ENCODE measurements at regions not wholly inside any gene's neighbourhood (a gene's known extent, or its start where the extent isn't known, plus 50 kb on each side); places are given as distances from the start of the nearest gene placed in this dataset.

DNA sequence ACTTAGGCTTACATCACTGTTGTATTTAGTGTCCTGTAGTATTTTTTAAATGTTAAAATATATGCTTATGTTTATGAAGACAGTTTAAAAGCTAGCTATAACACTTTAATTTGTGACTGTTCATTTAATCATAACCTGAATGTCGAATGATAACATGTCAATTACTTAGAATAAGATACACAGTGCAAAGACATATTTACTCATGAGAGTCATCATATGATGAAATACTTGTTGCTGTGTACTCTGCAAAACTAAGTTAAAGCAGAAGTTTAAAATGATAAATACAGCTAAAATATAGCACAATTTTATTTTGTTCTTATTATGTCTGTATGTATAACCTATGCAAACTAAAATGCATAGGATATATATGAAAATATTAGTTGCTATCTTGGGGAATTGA lies 497.4 kb downstream of the FSCB start:
- no CpG with 5 or more reads among the region's 1 CpG for WGBS (ENCODE audit: insufficient coverage)
- CTCF ChIA-PET = no interaction called here
- Histone ChIP-seq H3K4me1 (ENCODE audit: control extremely low read depth in 1 of 4, control insufficient read depth in 4 of 4, insufficient read depth in 4 of 4, low read length in 3 of 4) (no peaks in the 10 kb centered on the region), H3K4me3 (ENCODE audit: control insufficient read depth in 1 of 7, extremely low read depth in 1 of 7, insufficient read depth in 4 of 7, low read depth in 2 of 7, low read length in 6 of 7) (no peak overlapping the region), H3K27ac (ENCODE audit: insufficient read depth in 1 of 2, low read depth in 1 of 2, low read length in 2 of 2, poor library complexity in 1 of 2, severe bottlenecking in 2 of 2) (no peak overlapping the region), H3K36me3 (ENCODE audit: control insufficient read depth in 4 of 4, insufficient read depth in 4 of 4, low read length in 3 of 4) (no peaks in the 10 kb centered on the region), H3K27me3 (replicated peaks in 2 of 5; ENCODE audit: control insufficient read depth in 4 of 5, insufficient read depth in 5 of 5, low read length in 4 of 5) (no peaks in the 10 kb centered on the region), H3K9me3 (ENCODE audit: control extremely low read depth in 1 of 5, control insufficient read depth in 4 of 5, insufficient read depth in 2 of 5, low read depth in 1 of 5, low read length in 4 of 5) (peaks cover 0 to 3% (median 0%) of the 10 kb centered on the region in 5 experiments)
- no peak for DNase-seq
- POLR2A ChIA-PET = no interaction called here

DNA sequence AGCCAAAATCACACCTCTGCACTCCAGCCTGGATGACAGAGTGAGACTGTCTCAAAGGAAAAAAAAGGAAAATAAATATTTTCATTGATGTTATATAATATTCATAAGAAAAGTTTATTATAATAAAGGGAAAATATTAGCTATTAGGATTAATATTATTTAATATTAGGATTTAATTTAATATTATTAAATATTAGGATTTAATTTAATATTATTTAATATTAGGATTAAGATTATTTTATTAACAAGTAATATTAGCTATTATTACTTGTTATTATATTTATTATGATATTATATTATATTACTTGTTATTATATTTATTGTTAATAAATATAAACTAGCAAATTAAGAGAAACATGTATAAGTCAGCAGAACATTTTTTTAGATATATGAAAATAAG lies 518.1 kb downstream of the FSCB start:
- H3K36me3 ChIP-seq (ENCODE audit: control insufficient read depth in 4 of 4, insufficient read depth in 4 of 4, low read length in 3 of 4) = no peaks in the 10 kb centered on the region
- H3K9me3 ChIP-seq (ENCODE audit: control extremely low read depth in 1 of 5, control insufficient read depth in 4 of 5, insufficient read depth in 2 of 5, low read depth in 1 of 5, low read length in 4 of 5) = no peaks in the 10 kb centered on the region
- no peak overlapping the region for H3K4me3 ChIP-seq (ENCODE audit: control insufficient read depth in 1 of 7, extremely low read depth in 1 of 7, insufficient read depth in 4 of 7, low read depth in 2 of 7, low read length in 6 of 7)
- H3K27me3 ChIP-seq (replicated peaks in 2 of 5; ENCODE audit: control insufficient read depth in 4 of 5, insufficient read depth in 5 of 5, low read length in 4 of 5) = no peaks in the 10 kb centered on the region
- no peaks in the 10 kb centered on the region for H3K4me1 ChIP-seq (ENCODE audit: control extremely low read depth in 1 of 4, control insufficient read depth in 4 of 4, insufficient read depth in 4 of 4, low read length in 3 of 4)
- no peak overlapping the region for H3K27ac ChIP-seq (ENCODE audit: insufficient read depth in 1 of 2, low read depth in 1 of 2, low read length in 2 of 2, poor library complexity in 1 of 2, severe bottlenecking in 2 of 2)
- POLR2A ChIA-PET = no interaction called here
- CTCF ChIA-PET = no interaction called here
- DNase-seq = no peak

DNA sequence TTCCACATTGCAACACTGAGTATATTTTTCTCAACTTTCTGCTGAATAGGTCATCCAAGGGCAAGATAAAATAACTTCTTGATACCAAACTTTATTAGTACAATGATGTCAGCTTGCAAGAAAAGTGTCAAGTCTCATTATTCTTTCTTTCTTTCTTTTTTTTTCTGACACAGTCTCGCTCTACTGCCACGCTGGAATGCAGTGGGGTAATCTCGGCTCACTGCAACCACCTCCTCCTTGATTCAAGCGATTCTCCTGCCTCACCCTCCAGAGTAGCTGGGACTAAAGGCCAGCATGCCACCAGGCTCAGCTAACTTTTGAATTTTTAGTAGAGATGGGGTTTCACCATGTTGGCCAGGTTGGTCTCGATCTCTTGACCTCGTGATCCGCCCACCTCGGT lies 523.4 kb downstream of the FSCB start:
- H3K36me3 ChIP-seq (ENCODE audit: control insufficient read depth in 4 of 4, insufficient read depth in 4 of 4, low read length in 3 of 4) = no peaks in the 10 kb centered on the region
- no peaks in the 10 kb centered on the region for H3K4me1 ChIP-seq (ENCODE audit: control extremely low read depth in 1 of 4, control insufficient read depth in 4 of 4, insufficient read depth in 4 of 4, low read length in 3 of 4)
- 92% methylated on average over 7 of the region's 8 CpGs for WGBS (ENCODE audit: insufficient coverage)
- H3K4me3 ChIP-seq (ENCODE audit: control insufficient read depth in 1 of 7, extremely low read depth in 1 of 7, insufficient read depth in 4 of 7, low read depth in 2 of 7, low read length in 6 of 7) = no peak overlapping the region
- H3K27ac ChIP-seq (ENCODE audit: insufficient read depth in 1 of 2, low read depth in 1 of 2, low read length in 2 of 2, poor library complexity in 1 of 2, severe bottlenecking in 2 of 2) = no peak overlapping the region
- H3K27me3 ChIP-seq (replicated peaks in 2 of 5; ENCODE audit: control insufficient read depth in 4 of 5, insufficient read depth in 5 of 5, low read length in 4 of 5) = no peaks in the 10 kb centered on the region
- ChIA-PET CTCF (no interaction called here), POLR2A (no interaction called here)
- DNase-seq = no peak
- H3K9me3 ChIP-seq (ENCODE audit: control extremely low read depth in 1 of 5, control insufficient read depth in 4 of 5, insufficient read depth in 2 of 5, low read depth in 1 of 5, low read length in 4 of 5) = no peaks in the 10 kb centered on the region

DNA sequence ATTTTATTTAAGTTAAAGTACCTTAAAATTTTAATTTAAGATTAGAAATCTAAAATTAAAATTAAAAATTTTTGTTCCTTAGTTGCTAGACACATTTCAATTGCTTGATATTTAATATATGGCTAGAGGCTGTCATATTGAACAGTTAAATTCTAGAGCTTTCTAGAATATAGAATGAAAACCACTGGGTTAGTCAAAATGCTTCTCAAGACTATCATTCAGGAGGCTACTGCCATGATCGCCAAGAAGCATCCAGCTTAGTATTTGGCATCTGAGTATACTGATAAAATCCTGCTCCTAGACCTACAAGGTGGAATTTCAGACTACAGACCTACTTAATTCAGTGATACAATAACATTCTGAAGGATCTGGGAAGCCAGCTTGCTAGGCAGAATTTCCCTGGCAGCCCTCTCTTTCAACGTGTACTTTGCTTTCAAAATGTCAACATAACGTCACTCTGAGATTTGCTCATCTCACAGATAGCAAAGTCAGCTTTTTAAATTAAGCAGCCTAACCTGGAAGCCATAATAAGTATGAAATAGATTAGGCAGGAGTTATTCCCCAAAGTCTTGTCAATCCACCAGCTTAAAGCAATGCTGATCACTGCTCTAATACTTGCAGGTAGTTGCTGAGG lies 525.8 kb downstream of the FSCB start:
- POLR2A ChIA-PET = no interaction called here

DNA sequence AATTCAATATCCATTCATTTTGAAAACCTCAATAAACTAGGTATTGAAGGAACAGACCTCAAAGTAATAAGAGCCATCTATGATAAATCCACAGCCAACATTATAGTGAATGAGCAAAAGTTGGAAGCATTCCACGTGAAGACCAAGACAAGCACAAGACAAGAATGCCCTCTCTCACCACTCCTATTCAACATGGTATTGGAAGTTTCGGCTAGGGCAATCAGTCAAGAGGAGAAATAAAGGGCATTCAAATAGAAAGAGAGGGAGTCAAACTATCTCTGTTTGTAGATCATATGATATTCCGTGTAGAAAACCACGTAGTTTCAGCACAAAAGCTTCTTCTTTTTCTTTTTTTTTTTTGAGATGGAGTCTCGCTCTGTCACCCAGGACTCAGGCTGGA lies 550.3 kb downstream of the FSCB start:
- WGBS (ENCODE audit: insufficient coverage) = 100% methylated on average over 2 of the region's 5 CpGs
- Histone ChIP-seq H3K4me1 (ENCODE audit: control extremely low read depth in 1 of 4, control insufficient read depth in 4 of 4, insufficient read depth in 4 of 4, low read length in 3 of 4) (no peaks in the 10 kb centered on the region), H3K36me3 (ENCODE audit: control insufficient read depth in 4 of 4, insufficient read depth in 4 of 4, low read length in 3 of 4) (no peaks in the 10 kb centered on the region), H3K4me3 (ENCODE audit: control insufficient read depth in 1 of 7, extremely low read depth in 1 of 7, insufficient read depth in 4 of 7, low read depth in 2 of 7, low read length in 6 of 7) (no peak overlapping the region), H3K9me3 (ENCODE audit: control extremely low read depth in 1 of 5, control insufficient read depth in 4 of 5, insufficient read depth in 2 of 5, low read depth in 1 of 5, low read length in 4 of 5) (no peaks in the 10 kb centered on the region), H3K27me3 (replicated peaks in 2 of 5; ENCODE audit: control insufficient read depth in 4 of 5, insufficient read depth in 5 of 5, low read length in 4 of 5) (no peaks in the 10 kb centered on the region), H3K27ac (ENCODE audit: insufficient read depth in 1 of 2, low read depth in 1 of 2, low read length in 2 of 2, poor library complexity in 1 of 2, severe bottlenecking in 2 of 2) (no peak overlapping the region)
- POLR2A ChIA-PET = no interaction called here
- CTCF ChIA-PET = no interaction called here
- no peak for DNase-seq

More for the DNA sequence above, 525.8 kb downstream of the FSCB start:
- H3K4me3 ChIP-seq (ENCODE audit: control insufficient read depth in 1 of 7, extremely low read depth in 1 of 7, insufficient read depth in 4 of 7, low read depth in 2 of 7, low read length in 6 of 7) = no peak overlapping the region
- DNase-seq = no peak
- CTCF ChIA-PET = no interaction called here
- H3K27me3 ChIP-seq (replicated peaks in 2 of 5; ENCODE audit: control insufficient read depth in 4 of 5, insufficient read depth in 5 of 5, low read length in 4 of 5) = no peaks in the 10 kb centered on the region
- no peaks in the 10 kb centered on the region for H3K36me3 ChIP-seq (ENCODE audit: control insufficient read depth in 4 of 4, insufficient read depth in 4 of 4, low read length in 3 of 4)
- no peak overlapping the region for H3K27ac ChIP-seq (ENCODE audit: insufficient read depth in 1 of 2, low read depth in 1 of 2, low read length in 2 of 2, poor library complexity in 1 of 2, severe bottlenecking in 2 of 2)
- H3K9me3 ChIP-seq (ENCODE audit: control extremely low read depth in 1 of 5, control insufficient read depth in 4 of 5, insufficient read depth in 2 of 5, low read depth in 1 of 5, low read length in 4 of 5) = no peaks in the 10 kb centered on the region
- H3K4me1 ChIP-seq (ENCODE audit: control extremely low read depth in 1 of 4, control insufficient read depth in 4 of 4, insufficient read depth in 4 of 4, low read length in 3 of 4) = no peaks in the 10 kb centered on the region
- 100% methylated on average over 1 of the region's 3 CpGs for WGBS (ENCODE audit: insufficient coverage)

DNA sequence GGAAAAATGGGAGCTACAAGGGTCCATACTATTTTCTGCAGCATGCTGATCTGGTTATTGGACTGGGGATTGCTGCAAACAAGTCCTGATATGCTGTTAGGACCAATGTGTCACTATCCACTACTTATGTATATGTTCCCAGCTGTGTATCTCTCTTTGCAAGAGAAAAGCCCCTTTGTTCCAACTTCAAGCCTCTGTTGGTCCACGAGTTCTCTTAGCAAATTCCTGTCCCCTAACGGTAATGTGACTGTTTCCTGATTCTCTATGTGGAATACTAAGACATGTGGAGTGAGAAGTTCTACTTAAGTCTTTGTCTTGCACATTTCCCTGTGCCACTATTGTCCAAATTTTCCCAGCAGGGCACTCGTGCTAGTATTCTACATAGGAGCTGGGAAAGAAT lies 557.7 kb downstream of the FSCB start:
- H3K36me3 ChIP-seq (ENCODE audit: control insufficient read depth in 4 of 4, insufficient read depth in 4 of 4, low read length in 3 of 4) = no peaks in the 10 kb centered on the region
- DNase-seq = no peak
- H3K27me3 ChIP-seq (replicated peaks in 2 of 5; ENCODE audit: control insufficient read depth in 4 of 5, insufficient read depth in 5 of 5, low read length in 4 of 5) = no peaks in the 10 kb centered on the region
- ChIA-PET POLR2A (no interaction called here), CTCF (no interaction called here)
- H3K9me3 ChIP-seq (ENCODE audit: control extremely low read depth in 1 of 5, control insufficient read depth in 4 of 5, insufficient read depth in 2 of 5, low read depth in 1 of 5, low read length in 4 of 5) = no peaks in the 10 kb centered on the region
- WGBS (ENCODE audit: insufficient coverage) = no CpG with 5 or more reads among the region's 3 CpGs
- no peak overlapping the region for H3K4me3 ChIP-seq (ENCODE audit: control insufficient read depth in 1 of 7, extremely low read depth in 1 of 7, insufficient read depth in 4 of 7, low read depth in 2 of 7, low read length in 6 of 7)
- no peaks in the 10 kb centered on the region for H3K4me1 ChIP-seq (ENCODE audit: control extremely low read depth in 1 of 4, control insufficient read depth in 4 of 4, insufficient read depth in 4 of 4, low read length in 3 of 4)
- H3K27ac ChIP-seq (ENCODE audit: insufficient read depth in 1 of 2, low read depth in 1 of 2, low read length in 2 of 2, poor library complexity in 1 of 2, severe bottlenecking in 2 of 2) = no peak overlapping the region

DNA sequence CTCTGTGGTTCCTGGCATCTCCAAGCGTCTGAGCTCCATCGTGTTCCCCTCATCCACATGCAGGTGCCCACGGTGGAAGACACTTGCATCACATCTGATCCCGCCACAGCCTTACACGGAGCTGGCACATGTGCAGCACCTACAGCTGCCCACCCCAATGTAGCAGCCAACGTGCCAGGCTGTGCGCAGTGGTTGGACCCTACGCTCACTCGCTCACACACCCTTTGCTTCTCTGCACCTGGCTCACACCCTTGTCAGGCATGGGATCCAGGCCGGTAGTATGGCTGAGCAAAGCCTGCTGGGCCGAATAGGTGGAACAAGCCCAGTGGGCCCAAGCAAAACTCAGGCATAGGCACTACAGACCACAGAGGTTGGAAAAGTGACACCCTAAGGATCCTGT lies 567.2 kb downstream of the FSCB start:
- ChIA-PET POLR2A (no interaction called here), CTCF (no interaction called here)
- Histone ChIP-seq H3K4me3 (ENCODE audit: control insufficient read depth in 1 of 7, extremely low read depth in 1 of 7, insufficient read depth in 4 of 7, low read depth in 2 of 7, low read length in 6 of 7) (no peak overlapping the region), H3K36me3 (ENCODE audit: control insufficient read depth in 4 of 4, insufficient read depth in 4 of 4, low read length in 3 of 4) (no peaks in the 10 kb centered on the region), H3K27ac (ENCODE audit: insufficient read depth in 1 of 2, low read depth in 1 of 2, low read length in 2 of 2, poor library complexity in 1 of 2, severe bottlenecking in 2 of 2) (no peak overlapping the region), H3K4me1 (ENCODE audit: control extremely low read depth in 1 of 4, control insufficient read depth in 4 of 4, insufficient read depth in 4 of 4, low read length in 3 of 4) (no peaks in the 10 kb centered on the region), H3K9me3 (ENCODE audit: control extremely low read depth in 1 of 5, control insufficient read depth in 4 of 5, insufficient read depth in 2 of 5, low read depth in 1 of 5, low read length in 4 of 5) (no peaks in the 10 kb centered on the region), H3K27me3 (replicated peaks in 2 of 5; ENCODE audit: control insufficient read depth in 4 of 5, insufficient read depth in 5 of 5, low read length in 4 of 5) (no peaks in the 10 kb centered on the region)
- DNase-seq = no peak
- 99% methylated on average over 8 of the region's 11 CpGs for WGBS (ENCODE audit: insufficient coverage)

Measured in common myeloid progenitor, CD34-positive (primary cell).